H1 (cell line): ENCODE measurements at regions not wholly inside any gene's neighbourhood (a gene's known extent, or its start where the extent isn't known, plus 50 kb on each side); places are given as distances from the start of the nearest gene placed in this dataset.

Source experiments
- CTCF ChIA-PET: fragments of 300-600 bp; sonication (Branson Sonifier 250); formaldehyde crosslinking; loops from one replicate; lab custom pipeline; 2021; ENCODE audit not compliant: partially characterized antibody; lab: Charles Lee
- POLR2A ChIA-PET: fragments of 300-600 bp; sonication (Branson Sonifier 250); formaldehyde crosslinking; loops from one replicate; lab custom pipeline; 2021; ENCODE audit warnings: inconsistent platforms; ENCODE audit not compliant: partially characterized antibody; lab: Charles Lee
- DNase-seq, 2 experiments: peaks; one replicate each; pipeline versions ENCODE4 v3.0.0 to v3.0.0-alpha.2; 2010 to 2022; ENCODE audit warnings: low spot score in 2 of 2, low read depth in 1 of 2, mixed read lengths in 1 of 2
- FAIRE-seq: peaks from 2 replicates; lab custom pipeline; 2011; peaks lifted over from hg19 to GRCh38; lab: Jason Lieb, UNC
- H2AFZ ChIP-seq: 2 replicates; pipeline ENCODE4 v1.8.1; 2012; ENCODE audit warnings: low read length, inconsistent platforms
- H2AK5ac ChIP-seq: 2 replicates; pipeline ENCODE4 v1.6.1; 2013; ENCODE audit warnings: low read depth, low read length
- H2BK120ac ChIP-seq: replicated peaks from 2 replicates; pipeline ENCODE3; 2013; ENCODE audit warnings: low read depth, low read length, inconsistent platforms
- H2BK12ac ChIP-seq: 2 replicates; pipeline ENCODE4 v1.6.1; 2013; ENCODE audit warnings: low read depth, low read length
- H2BK15ac ChIP-seq: 2 replicates; pipeline ENCODE4 v1.6.1; 2013; ENCODE audit warnings: low read length
- H2BK20ac ChIP-seq: 2 replicates; pipeline ENCODE4 v1.6.1; 2013; ENCODE audit warnings: low read length
- H2BK5ac ChIP-seq: 2 replicates; pipeline ENCODE4 v1.6.1; 2013; ENCODE audit warnings: low read depth, low read length
- H3K14ac ChIP-seq: 2 replicates; pipeline ENCODE4 v1.6.1; 2013; ENCODE audit warnings: inconsistent platforms; ENCODE audit not compliant: insufficient read length
- H3K18ac ChIP-seq: 2 replicates; pipeline ENCODE4 v1.6.1; 2013; ENCODE audit warnings: low read length; ENCODE audit errors: extremely low read depth
- H3K23ac ChIP-seq: 2 replicates; pipeline ENCODE4 v1.6.1; 2013; ENCODE audit warnings: inconsistent platforms; ENCODE audit not compliant: insufficient read length
- H3K23me2 ChIP-seq: 2 replicates; pipeline ENCODE4 v1.6.1; 2013; ENCODE audit warnings: low read depth, low read length
- H3K27ac ChIP-seq: 2 replicates; pipeline ENCODE4 v1.6.1; 2011; ENCODE audit warnings: low read depth, low read length, inconsistent platforms
- H3K27me3 ChIP-seq, 4 experiments: replicated peaks in 1 of 4; 1 replicate in 1 of 4; 2 replicates in 3 of 4; pipeline versions ENCODE4 v1.6.1 to v1.8.1; 2011 to 2013; ENCODE audit warnings: low read length in 3 of 4, mild to moderate bottlenecking in 3 of 4, inconsistent platforms in 2 of 4, mixed read lengths in 2 of 4, moderate library complexity in 1 of 4; ENCODE audit not compliant: control insufficient read depth in 3 of 4, insufficient read depth in 3 of 4; ENCODE audit errors: extremely low read depth in 1 of 4
- H3K36me3 ChIP-seq, 4 experiments: 2 replicates each; pipeline versions ENCODE4 v1.6.1 to v1.8.1; 2011 to 2013; ENCODE audit warnings: mild to moderate bottlenecking in 4 of 4, low read length in 3 of 4, moderate library complexity in 2 of 4, control low read depth in 1 of 4, inconsistent platforms in 1 of 4; ENCODE audit not compliant: insufficient read depth in 4 of 4, control insufficient read depth in 2 of 4
- H3K4ac ChIP-seq: replicated peaks from 2 replicates; pipeline ENCODE3; 2013; ENCODE audit warnings: low read length, low read depth, mixed read lengths, inconsistent platforms; ENCODE audit not compliant: insufficient read length
- H3K4me1 ChIP-seq, 4 experiments: replicated peaks in 1 of 4; 1 replicate in 1 of 4; 2 replicates in 3 of 4; pipeline versions ENCODE4 v1.6.1 to v1.8.1; 2011 to 2013; ENCODE audit warnings: low read length in 3 of 4, inconsistent platforms in 2 of 4, mixed read lengths in 1 of 4; ENCODE audit not compliant: insufficient read depth in 4 of 4, control insufficient read depth in 3 of 4
- H3K4me2 ChIP-seq, 2 experiments: 2 replicates each; pipeline versions ENCODE4 v1.6.1 to v1.8.1; 2011 to 2013; ENCODE audit warnings: low read depth in 2 of 2, low read length in 2 of 2, control low read depth in 1 of 2, inconsistent platforms in 1 of 2, mild to moderate bottlenecking in 1 of 2; ENCODE audit not compliant: insufficient read depth in 1 of 2
- H3K4me3 ChIP-seq, 4 experiments: fragments of 200-600, 300-600 bp in 1 of 4; sonication (generic), shearing (Covaris generic), sonication (Bioruptor Twin) in 1 of 4; 2 replicates each; pipeline versions ENCODE4 v1.5.1 to v1.8.1; 2011 to 2016; ENCODE audit warnings: low read length in 4 of 4, low read depth in 3 of 4, control low read depth in 2 of 4, inconsistent platforms in 2 of 4, mild to moderate bottlenecking in 2 of 4, mixed read lengths in 1 of 4, moderate library complexity in 1 of 4; ENCODE audit not compliant: insufficient read depth in 2 of 4; ENCODE audit errors: extremely low read depth in 1 of 4
- H3K56ac ChIP-seq: replicated peaks from 2 replicates; pipeline ENCODE3; 2013; ENCODE audit warnings: low read depth, mild to moderate bottlenecking, mixed read lengths, low read length, inconsistent platforms; ENCODE audit not compliant: insufficient read length
- H3K79me1 ChIP-seq: 2 replicates; pipeline ENCODE4 v1.6.1; 2013; ENCODE audit warnings: low read depth, low read length, control low read depth
- H3K79me2 ChIP-seq, 2 experiments: 2 replicates each; pipeline versions ENCODE4 v1.6.1 to v1.8.1; 2012 to 2013; ENCODE audit warnings: low read length in 2 of 2, mild to moderate bottlenecking in 2 of 2, inconsistent platforms in 1 of 2; ENCODE audit not compliant: insufficient read depth in 2 of 2, control insufficient read depth in 1 of 2
- H3K9ac ChIP-seq, 4 experiments: replicated peaks in 1 of 4; 1 replicate in 1 of 4; 2 replicates in 3 of 4; pipeline versions ENCODE4 v1.6.1 to v1.8.1; 2011 to 2013; ENCODE audit warnings: low read depth in 3 of 4, low read length in 3 of 4, control low read depth in 2 of 4, mild to moderate bottlenecking in 2 of 4, moderate library complexity in 2 of 4, inconsistent platforms in 1 of 4; ENCODE audit errors: extremely low read depth in 1 of 4
- H3K9me3 ChIP-seq, 2 experiments: 2 replicates each; pipeline versions ENCODE4 v1.6.1 to v1.8.1; 2012 to 2013; ENCODE audit warnings: mild to moderate bottlenecking in 2 of 2, moderate library complexity in 2 of 2, control low read depth in 1 of 2, inconsistent platforms in 1 of 2, low read depth in 1 of 2, low read length in 1 of 2, mixed read lengths in 1 of 2; ENCODE audit not compliant: insufficient read depth in 2 of 2
- H4K20me1 ChIP-seq, 2 experiments: replicated peaks in 1 of 2; 2 replicates each; pipeline versions ENCODE3 to v1.8.1; 2011 to 2013; ENCODE audit warnings: inconsistent platforms in 2 of 2, low read length in 2 of 2, mild to moderate bottlenecking in 1 of 2; ENCODE audit not compliant: insufficient read depth in 2 of 2, control insufficient read depth in 1 of 2
- H4K5ac ChIP-seq: 2 replicates; pipeline ENCODE4 v1.6.1; 2013; ENCODE audit warnings: low read length, low read depth, mixed read lengths, inconsistent platforms; ENCODE audit not compliant: insufficient read length
- H4K8ac ChIP-seq: 2 replicates; pipeline ENCODE4 v1.8.0; 2013; ENCODE audit warnings: mild to moderate bottlenecking, moderate library complexity, low read length, inconsistent platforms; ENCODE audit not compliant: insufficient read depth; ENCODE audit errors: extremely low read depth
- H4K91ac ChIP-seq: replicated peaks from 2 replicates; pipeline ENCODE3; 2013; ENCODE audit warnings: low read length, mixed read lengths, inconsistent platforms; ENCODE audit not compliant: insufficient read length
- CBX8 ChIP-seq: fragments of 300-800, 300-1000 bp; sonication (generic); IDR thresholded peaks from 2 replicates; pipeline ENCODE4 v1.7.1; 2016; ENCODE audit warnings: low read depth, low read length, borderline replicate concordance
- CREB1 ChIP-seq: IDR thresholded peaks from 2 replicates; pipeline ENCODE4 v1.6.1; 2012; ENCODE audit warnings: inconsistent platforms
- HDAC6 ChIP-seq: IDR thresholded peaks from one replicate; pipeline ENCODE4 v1.7.1; 2012; ENCODE audit warnings: low read depth, mild to moderate bottlenecking, inconsistent platforms, low read length, moderate library complexity
- MAX ChIP-seq: IDR thresholded peaks from 2 replicates; pipeline ENCODE4 v1.6.1; 2012; ENCODE audit warnings: inconsistent platforms
- RFX5 ChIP-seq: IDR thresholded peaks from 2 replicates; pipeline ENCODE4 v1.6.1; 2011; ENCODE audit warnings: low read depth, low read length, improper control_type of control experiment, borderline replicate concordance
- TBP ChIP-seq: IDR thresholded peaks from 2 replicates; pipeline ENCODE4 v1.6.1; 2011; ENCODE audit warnings: low read depth, low read length, improper control_type of control experiment

GRCh38 chr4:62377245-62377644, 1177.1 kb downstream of the ADGRL3 start:
- CTCF ChIA-PET: no interaction called here

More at GRCh38 chr4:62377245-62377644, 1177.1 kb downstream of the ADGRL3 start:
- H2BK20ac ChIP-seq: no peak overlapping the region
- no peak overlapping the region for H3K18ac ChIP-seq
- no peak overlapping the region for H3K4me3 ChIP-seq
- H3K4ac ChIP-seq: no peak overlapping the region
- no peaks in the 10 kb centered on the region for H3K79me2 ChIP-seq
- H3K4me1 ChIP-seq: no peaks in the 10 kb centered on the region
- H3K23me2 ChIP-seq: no peaks in the 10 kb centered on the region
- H2BK120ac ChIP-seq: no peak overlapping the region
- H3K23ac ChIP-seq: no peak overlapping the region
- H3K14ac ChIP-seq: no peak overlapping the region
- H3K9me3 ChIP-seq: no peaks in the 10 kb centered on the region
- H3K36me3 ChIP-seq: no peaks in the 10 kb centered on the region
- H4K8ac ChIP-seq: no peak overlapping the region
- no peak overlapping the region for H3K4me2 ChIP-seq
- H4K91ac ChIP-seq: no peak overlapping the region
- no peaks in the 10 kb centered on the region for H3K27me3 ChIP-seq
- TF ChIP-seq HDAC6 (no peak), TBP (no peak), CBX8 (no peak), RFX5 (no peak), MAX (no peak), CREB1 (no peak)
- H4K20me1 ChIP-seq: no peaks in the 10 kb centered on the region
- H2BK15ac ChIP-seq: no peak overlapping the region
- no peak overlapping the region for H3K9ac ChIP-seq
- no peak for FAIRE-seq
- no peak overlapping the region for H4K5ac ChIP-seq
- H2BK12ac ChIP-seq: no peak overlapping the region
- no peak overlapping the region for H2BK5ac ChIP-seq
- no peak overlapping the region for H3K56ac ChIP-seq
- H3K79me1 ChIP-seq: no peaks in the 10 kb centered on the region
- DNase-seq: no peak
- POLR2A ChIA-PET: no interaction called here
- no peak overlapping the region for H2AK5ac ChIP-seq
- no peak overlapping the region for H3K27ac ChIP-seq
- H2AFZ ChIP-seq: no peak overlapping the region
